ENCODE measurements at regions not wholly inside any gene's neighbourhood (a gene's known extent, or its start where the extent isn't known, plus 50 kb on each side); places are given as distances from the start of the nearest gene placed in this dataset.
"Not testable (repeated sequence)": the region's sequence is repeated elsewhere in the genome, so short reads cannot be mapped to it uniquely, and the experiment has no call there.

- DNase-seq, result no peak
Measured at GRCh38 chr9:29208670-29209069, 1635.4 kb upstream of the C9orf72 start.

- DNase-seq, result no peak
Measured at GRCh38 chr9:29209748-29210291, 1636.5 kb upstream of the C9orf72 start.

GRCh38 chr9:29211003-29211579, 1637.8 kb upstream of the C9orf72 start:
- DNase-seq, result no peak

DNA sequence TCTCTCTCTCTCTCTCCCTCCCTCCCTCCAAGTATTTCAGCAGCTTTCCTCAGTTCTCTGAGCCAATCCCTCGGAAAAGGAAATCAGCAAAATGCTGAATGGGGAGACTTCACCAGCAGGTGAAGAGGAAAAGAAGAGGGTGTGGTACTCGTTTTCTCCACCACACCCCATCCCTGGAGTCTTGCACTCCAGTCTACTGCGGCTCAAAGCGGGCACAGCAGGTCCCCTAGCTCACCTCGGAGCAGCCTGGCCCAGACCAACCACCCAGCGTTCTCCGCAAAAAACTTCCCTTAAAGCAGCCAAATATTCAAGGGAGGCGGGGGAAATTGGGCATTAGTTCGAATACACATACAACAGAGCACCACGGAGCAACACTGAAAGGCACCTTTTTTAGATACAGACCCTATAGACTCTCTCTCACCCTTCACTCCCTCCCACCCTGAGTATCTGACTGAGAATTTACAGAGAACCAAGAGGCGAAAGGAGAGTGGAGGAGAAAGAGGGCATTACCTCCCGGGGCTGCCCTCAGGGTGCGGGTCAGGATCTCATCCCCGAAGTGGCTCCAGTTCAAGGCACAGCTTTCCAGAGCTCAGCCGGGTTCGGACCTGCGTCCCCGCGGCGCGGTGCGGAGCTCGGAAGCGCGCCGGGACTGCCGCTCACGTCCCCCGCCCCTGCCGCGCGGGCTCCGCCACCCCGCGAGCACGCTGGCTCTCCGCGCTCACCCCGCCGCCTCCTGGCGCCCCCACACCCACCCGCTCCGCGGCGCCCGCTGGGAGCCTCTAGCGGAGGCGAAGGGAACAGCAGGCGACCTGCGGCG, 1638.5 kb upstream of the C9orf72 start:
- no peak for DNase-seq

DNA sequence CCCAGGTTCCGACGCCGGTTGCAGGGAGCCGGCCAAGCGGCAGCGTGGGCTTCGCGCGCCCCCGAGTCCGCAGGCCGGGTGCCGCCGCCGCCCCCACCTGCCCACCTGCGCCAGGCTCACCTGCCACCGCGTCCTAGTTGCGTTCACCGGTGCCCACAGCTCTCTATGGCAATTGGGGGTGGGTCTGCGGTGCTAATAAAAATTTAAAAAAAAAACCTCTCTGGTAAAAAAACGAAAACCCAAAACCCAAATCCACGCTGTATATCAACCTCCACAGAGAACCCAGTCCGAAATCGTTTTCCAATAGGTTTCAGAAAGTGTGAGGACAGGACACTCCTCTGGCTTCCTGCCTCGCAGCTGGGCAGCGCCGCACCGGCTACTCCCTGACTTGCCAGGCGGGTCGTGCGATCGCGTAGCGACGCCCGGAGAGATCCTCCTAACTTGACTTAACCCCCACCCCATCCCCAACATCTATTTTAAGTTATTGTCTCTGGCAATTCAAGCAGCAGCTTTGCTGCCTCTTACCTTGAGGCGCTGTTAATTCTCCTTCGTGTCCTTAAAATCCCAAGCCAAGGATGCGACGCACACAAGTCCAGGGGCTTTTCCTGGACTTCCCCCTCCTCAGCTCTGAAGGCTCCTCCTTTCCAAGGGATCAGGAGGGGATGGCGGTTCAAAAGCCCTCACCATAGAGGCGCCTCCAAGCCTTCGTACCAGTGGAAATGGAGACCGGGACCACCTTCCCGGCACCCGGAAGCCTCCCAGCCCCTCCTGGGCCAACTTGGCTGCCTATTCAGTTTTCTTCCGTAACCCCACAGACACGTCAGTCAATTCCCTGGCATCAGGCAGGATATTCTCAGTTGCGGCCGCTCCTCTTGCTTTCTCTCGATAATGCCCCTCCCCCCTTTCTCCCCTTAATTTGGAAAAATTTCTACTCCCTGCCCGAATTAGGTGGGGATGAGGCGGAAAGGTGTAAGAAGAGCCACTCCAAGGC, 1639.4 kb upstream of the C9orf72 start:
- DNase-seq, result no peak

DNA sequence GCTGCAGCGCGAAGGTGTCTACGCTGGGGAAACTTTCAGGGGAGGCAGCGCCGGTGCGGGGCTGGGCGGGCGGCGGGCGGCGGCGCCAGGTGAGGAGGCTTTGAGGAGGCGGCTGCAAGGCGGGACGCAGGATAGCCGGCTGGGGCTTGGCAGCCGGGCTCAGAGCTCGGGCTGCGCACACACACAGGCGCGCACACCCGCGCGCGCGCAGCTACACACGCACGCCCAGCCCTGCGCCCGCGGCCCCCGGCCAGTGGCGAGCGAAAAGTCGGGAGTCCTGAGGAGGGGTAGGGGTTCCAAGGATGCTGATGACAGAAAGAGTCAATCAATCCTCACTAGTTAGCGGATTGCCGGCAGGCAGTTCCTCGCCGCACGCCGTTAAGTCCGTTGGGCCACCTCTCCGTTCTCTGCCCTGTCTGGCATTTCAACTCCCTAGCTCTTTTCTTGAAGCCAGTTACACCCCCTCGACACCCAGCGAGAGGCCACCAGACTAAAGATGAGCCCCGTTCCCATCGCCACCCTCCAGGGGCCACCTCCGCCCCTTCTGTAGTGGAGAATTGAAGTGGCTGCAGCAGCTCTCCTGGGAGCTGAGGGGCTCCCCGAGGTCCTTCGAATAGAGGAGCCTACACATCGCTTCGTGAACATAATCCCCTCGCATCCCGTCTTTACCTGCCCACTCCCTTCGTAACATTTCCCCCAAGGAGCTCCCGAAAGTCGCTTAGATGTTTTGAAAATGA, 1640.3 kb upstream of the C9orf72 start, which contains the start of gene LINGO2:
Gene LINGO2, minus strand, starts transcription at position 185 of the 737 bp plus-strand sequence.
- DNase-seq, result no peak

GRCh38 chr9:29214154-29214689, 1640.9 kb upstream of the C9orf72 start:
- no peak for DNase-seq

DNA sequence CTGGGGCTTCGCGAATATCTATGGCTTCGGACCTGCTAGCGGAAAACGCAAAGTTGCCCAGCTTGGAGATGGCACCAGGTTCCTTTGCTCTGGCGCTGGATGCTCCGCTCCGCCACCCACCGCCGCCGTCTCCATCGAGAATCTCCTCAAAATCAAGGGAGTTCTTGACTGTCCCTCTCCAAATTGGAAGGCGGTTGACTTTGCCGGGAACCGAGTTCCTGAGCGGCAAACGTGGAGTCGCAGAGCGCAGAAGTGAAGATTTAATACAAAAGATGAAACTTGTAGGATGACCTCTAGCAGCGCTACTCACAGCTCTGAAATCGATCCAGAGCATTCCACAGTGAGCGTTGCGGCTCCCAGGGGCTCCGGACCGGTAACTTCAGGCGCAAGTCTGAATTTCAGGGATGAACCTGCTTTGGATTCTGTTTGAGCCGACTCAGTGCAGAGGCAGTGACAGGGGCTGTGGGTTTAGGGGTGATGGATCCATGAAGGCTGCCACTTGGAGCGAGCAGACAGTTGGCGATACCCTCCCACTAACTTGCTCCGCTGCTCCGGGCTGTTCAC, 1641.5 kb upstream of the C9orf72 start:
- DNase-seq, result no peak

GRCh38 chr9:29217966-29218365, 1644.7 kb upstream of the C9orf72 start:
- no peak for DNase-seq

DNA sequence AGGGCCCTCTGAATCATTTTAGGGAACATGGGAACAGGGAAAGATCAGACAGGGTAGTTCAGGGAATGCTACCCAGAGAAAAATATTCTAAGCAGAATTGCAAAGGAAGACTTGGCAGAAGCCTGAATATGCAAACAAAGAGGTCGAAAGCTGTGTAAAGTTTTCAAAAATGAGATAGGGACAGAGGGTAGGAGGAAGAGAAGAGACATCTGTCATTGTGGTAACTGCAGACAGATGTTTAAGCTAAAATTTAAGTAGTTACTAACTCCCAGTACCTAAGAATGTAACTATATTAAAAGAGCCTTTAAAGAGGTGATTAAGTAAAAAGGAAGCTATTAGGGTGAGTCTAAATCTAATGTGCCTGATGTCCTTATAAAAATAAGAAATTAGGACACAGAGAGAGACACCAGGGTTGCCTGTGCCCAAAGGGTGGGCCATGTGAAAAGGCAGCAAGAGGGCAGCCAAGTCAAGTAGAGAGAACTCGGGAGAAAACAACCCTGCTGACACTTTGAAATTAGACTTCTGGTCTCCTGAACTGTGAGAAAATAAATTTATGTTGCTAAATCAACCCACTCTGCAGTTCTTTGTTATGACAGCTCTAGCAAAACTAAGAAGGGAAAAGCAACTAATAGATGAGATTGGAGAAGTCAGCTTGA, 1647.4 kb upstream of the C9orf72 start:
- DNase-seq, result no peak

DNA sequence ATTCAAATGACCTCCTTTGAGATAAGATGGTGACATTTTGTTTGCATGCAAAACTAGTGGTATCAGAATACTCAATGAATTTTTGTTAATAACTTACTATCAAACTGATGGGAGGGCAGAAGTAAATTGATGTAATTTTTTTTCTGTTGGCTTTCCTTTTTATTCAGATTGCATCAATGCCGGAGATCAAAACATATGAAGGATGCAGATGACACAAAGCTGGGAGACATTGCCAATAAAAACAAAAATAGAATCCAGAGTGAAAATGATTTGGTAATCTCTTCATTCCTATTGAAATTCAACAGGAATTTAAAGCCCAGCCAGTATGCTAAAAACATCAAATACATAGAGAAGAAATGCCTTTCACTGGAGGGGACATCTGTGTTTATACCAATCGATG, 1655.3 kb upstream of the C9orf72 start:
- no peak for DNase-seq

DNA sequence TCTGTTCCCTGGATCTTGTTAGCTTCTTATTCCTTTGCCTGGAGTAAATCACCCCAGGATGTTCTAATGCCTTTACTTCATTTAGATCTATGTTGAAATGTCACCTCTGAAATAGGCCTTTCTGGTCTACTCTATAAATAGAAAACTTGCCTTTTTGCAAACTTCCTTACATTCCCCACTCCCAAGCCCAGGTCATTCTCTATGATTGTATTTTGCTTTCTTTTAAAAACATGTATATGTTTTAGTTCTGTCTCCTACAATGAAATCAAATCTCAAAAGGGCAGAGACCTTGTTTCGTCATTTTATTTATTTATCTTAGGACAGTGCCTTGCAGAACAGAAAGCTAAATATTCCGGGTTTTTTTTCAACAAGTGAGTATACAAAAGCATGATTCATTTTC, 1657.7 kb upstream of the C9orf72 start:
- no peak for DNase-seq

DNA sequence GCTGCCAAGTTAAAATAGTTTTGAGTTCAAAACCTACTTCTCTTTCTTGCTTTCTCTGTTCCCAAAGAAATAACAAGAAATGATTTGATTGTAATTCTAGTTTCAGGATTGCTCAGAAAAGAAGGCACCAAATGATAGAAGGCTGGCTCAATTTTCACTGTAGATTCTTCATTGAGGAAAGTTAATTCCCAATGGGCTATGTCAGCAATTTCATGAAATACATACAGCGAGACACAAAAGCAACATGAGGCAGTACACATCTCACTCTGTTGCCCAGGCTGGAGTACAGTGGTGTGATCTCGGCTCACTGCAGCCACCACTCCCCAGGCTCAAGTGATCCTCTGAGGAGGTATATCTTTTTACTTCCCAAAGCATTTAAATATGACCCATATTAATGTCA, 1659.9 kb upstream of the C9orf72 start:
- DNase-seq, result no peak

DNA sequence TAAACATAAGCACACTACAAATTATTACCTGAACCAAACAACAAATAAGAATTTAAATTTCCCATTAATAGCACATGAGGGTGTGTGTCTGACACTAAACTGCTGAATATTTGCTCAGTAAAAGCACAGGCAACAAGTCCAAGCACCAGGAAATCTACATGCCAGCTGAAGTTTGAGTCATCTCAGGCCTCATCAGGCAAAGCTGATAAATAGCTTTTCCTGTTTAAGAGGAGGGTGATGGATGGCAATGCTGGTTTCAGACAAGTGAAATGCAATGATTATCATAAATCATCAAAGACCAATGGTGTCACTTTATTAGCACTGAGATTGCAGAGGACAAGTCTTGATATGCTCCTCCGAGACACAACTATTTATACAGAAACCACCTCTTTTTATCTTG, 1668.0 kb upstream of the C9orf72 start:
- DNase-seq, result no peak

DNA sequence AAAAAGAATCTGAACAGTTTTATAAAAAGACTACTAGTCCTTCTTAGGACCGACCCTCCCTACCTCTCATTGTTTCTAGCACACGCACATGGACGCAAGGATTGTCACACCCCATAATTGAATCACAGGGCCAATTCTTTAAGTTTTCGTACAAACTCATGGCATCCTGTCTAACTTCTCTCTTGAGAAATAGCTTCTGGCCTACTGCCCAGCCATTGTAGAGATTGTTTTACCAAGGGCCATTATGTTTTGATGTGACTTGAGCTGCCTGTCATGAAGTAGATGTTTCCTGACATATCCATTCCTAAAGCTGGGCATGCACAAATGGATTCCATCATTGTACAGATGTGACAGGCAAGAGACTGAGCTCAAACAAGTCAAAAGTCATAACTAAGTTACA, 1672.1 kb upstream of the C9orf72 start:
- DNase-seq, result no peak

DNA sequence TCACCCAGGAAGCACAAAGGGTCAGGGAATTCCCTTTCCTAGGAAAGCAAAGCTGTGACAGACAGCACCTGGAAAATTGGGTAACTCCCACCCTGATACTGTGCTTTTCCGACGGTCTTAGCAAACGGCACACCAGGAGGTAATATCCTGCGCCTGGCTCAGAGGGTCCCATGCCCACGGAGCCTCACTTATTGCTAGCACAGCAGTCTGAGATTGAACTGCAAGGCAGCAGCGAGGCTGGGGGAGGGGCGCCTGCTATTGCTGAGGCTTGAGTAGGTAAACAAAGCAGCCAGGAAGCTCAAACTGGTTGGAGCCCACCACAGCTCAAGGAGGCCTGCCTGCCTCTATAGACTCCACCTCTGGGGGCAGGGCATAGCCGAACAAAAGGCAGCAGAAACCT, 1697.1 kb upstream of the C9orf72 start:
- not testable (repeated sequence) for DNase-seq

GRCh38 chr9:29282121-29282520, 1708.8 kb upstream of the C9orf72 start:
- DNase-seq, result no peak

DNA sequence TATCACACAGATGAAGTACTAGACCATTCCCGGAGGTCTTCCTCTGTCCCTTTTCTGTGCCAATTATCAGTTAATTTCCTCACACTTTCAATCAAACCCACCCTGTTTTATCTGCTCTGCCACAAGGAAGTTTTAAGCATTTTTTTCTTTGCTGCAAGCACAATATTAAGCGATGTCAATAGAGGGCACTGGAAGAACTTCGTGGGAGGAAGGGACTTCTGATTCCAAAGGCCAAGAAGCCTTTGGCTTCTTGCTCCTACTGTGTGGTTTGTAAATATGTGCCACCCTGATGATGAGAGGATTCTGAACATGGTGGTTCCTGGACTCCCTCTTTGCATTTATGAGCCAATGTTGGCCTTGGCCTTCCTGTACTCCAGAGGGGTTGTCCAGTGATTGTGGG, 1712.5 kb upstream of the C9orf72 start:
- no peak for DNase-seq

- DNase-seq, result no peak
Measured at GRCh38 chr9:29289365-29289764, 1716.1 kb upstream of the C9orf72 start.

GRCh38 chr9:29290516-29290915, 1717.2 kb upstream of the C9orf72 start:
- no peak for DNase-seq

GRCh38 chr9:29297592-29297991, 1724.3 kb upstream of the C9orf72 start:
- DNase-seq, result no peak

Measured in DMS79 (cell line).